Dendritic cell treated with granulocyte-macrophage colony-stimulating factor and Interleukin-4, amounts not matched to agents 40 ng/mL and 50 ng/mL, for 4 days (primary cell): ENCODE measurements at regions not wholly inside any gene's neighbourhood (a gene's known extent, or its start where the extent isn't known, plus 50 kb on each side); places are given as distances from the start of the nearest gene placed in this dataset.

Experiments used
- H3K27ac Mint-ChIP-seq: one replicate; pipeline ENCODE4 v1.8.0; 2022; ENCODE audit warnings: mild to moderate bottlenecking, mixed read lengths
- H3K27me3 Mint-ChIP-seq: one replicate; pipeline ENCODE4 v1.8.0; 2022; ENCODE audit warnings: mild to moderate bottlenecking, mixed read lengths
- H3K36me3 Mint-ChIP-seq: one replicate; pipeline ENCODE4 v1.8.0; 2022; ENCODE audit warnings: low read depth, mixed read lengths
- H3K4me1 Mint-ChIP-seq: one replicate; pipeline ENCODE4 v1.8.0; 2022; ENCODE audit warnings: low read depth, mixed read lengths
- H3K4me3 Mint-ChIP-seq: one replicate; pipeline ENCODE4 v1.8.0; 2022; ENCODE audit warnings: mild to moderate bottlenecking, moderate library complexity, mixed read lengths
- H3K9me3 Mint-ChIP-seq: one replicate; pipeline ENCODE4 v1.8.0; 2022; ENCODE audit warnings: mixed read lengths
- intact Hi-C: fragments of 100-400 bp; cut with micrococcal nuclease; formaldehyde crosslinking; loops from one replicate; pipeline ENCODE4 v1.15.0; 2022

DNA sequence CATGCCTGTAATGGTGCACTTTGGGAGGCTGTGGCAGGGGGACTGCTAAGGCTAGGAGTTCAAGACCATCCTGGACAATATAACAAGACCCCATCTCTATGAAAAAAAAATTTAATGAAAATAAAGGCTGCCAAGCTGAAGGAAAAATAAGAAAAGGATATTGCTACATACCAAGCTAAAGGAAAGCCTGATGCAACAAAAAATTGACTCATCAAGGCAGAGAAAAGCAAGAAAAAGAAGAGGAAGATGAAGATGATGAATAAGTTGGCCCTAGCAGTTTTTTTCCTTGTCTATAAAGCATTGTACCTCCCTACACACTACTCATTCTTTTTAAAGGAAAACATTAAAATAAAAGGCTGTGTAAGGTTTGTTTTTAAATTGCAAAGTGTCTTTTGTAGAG, 441.9 kb upstream of the MDFIC2 start:
- Mint-ChIP-seq H3K4me3 (no peak overlapping the region), H3K27ac (no peak overlapping the region)

GRCh38 chr3:70753572-70753971, 441.1 kb upstream of the MDFIC2 start:
- H3K27ac Mint-ChIP-seq: no peak overlapping the region

More for the DNA sequence above, 441.9 kb upstream of the MDFIC2 start:
- Mint-ChIP-seq H3K9me3 (peaks cover 12% of the 10 kb centered on the region), H3K4me1 (peaks cover 12% of the 10 kb centered on the region), H3K36me3 (no peaks in the 10 kb centered on the region), H3K27me3 (no peaks in the 10 kb centered on the region)
- intact Hi-C loops: no loop called here

GRCh38 chr3:70752051-70752450, 439.6 kb upstream of the MDFIC2 start:
- H3K9me3 Mint-ChIP-seq: peaks cover 12% of the 10 kb centered on the region
- no peaks in the 10 kb centered on the region for H3K27me3 Mint-ChIP-seq
- peaks cover 12% of the 10 kb centered on the region for H3K4me1 Mint-ChIP-seq
- H3K4me3 Mint-ChIP-seq: no peak overlapping the region
- H3K27ac Mint-ChIP-seq: no peak overlapping the region
- intact Hi-C loops: no loop called here
- H3K36me3 Mint-ChIP-seq: no peaks in the 10 kb centered on the region

More at GRCh38 chr3:70753572-70753971, 441.1 kb upstream of the MDFIC2 start:
- no peaks in the 10 kb centered on the region for H3K36me3 Mint-ChIP-seq
- peaks cover 12% of the 10 kb centered on the region for H3K4me1 Mint-ChIP-seq
- no peaks in the 10 kb centered on the region for H3K27me3 Mint-ChIP-seq
- H3K4me3 Mint-ChIP-seq: no peak overlapping the region
- peaks cover 12% of the 10 kb centered on the region for H3K9me3 Mint-ChIP-seq
- intact Hi-C loops: no loop called here

DNA sequence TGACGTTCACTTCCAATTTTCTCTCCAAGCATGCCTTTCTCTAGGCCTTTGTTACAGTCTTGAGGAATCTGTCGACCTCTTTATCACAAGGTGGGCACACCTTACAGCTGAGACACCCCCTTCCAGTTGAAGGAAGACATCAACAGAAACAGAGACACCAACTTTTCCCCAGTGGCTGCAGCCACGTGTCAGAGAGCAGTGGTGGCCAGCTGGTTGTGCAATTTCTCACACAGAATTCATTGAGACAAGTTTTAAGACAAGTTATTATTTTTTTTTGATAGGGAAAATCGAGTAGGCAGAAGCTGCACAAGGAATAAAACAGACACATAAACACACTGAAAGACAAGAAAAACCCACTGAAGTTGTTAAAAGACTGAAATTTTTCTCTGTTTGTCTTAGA, 436.7 kb upstream of the MDFIC2 start:
- intact Hi-C loops: no loop called here
- Mint-ChIP-seq H3K27me3 (no peaks in the 10 kb centered on the region), H3K9me3 (peaks cover 12% of the 10 kb centered on the region), H3K4me1 (peaks cover 8% of the 10 kb centered on the region), H3K36me3 (no peaks in the 10 kb centered on the region), H3K4me3 (no peak overlapping the region), H3K27ac (no peak overlapping the region)

DNA sequence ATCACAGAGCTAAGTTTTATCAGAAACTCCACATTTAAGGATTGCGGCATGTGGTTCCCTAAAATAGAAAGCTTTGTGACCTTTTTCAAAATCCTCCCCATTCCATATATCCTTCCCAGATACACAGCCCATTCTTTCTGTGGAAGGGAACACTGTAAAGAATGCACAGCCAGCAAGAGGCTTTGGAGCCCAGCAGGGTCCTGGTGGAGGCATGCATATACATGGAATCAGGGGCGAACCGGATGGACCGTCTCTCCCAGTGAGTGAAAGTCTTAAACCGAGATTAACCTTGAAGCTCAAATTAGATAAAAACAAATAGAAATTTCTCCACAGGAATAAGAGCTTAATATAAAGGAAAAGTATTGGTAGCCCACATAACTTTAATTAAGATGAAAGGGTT, 436.2 kb upstream of the MDFIC2 start:
- Mint-ChIP-seq H3K27me3 (no peaks in the 10 kb centered on the region), H3K9me3 (peaks cover 12% of the 10 kb centered on the region), H3K36me3 (no peaks in the 10 kb centered on the region), H3K27ac (no peak overlapping the region), H3K4me3 (no peak overlapping the region), H3K4me1 (peaks cover 2% of the 10 kb centered on the region)
- intact Hi-C loops: no loop called here

DNA sequence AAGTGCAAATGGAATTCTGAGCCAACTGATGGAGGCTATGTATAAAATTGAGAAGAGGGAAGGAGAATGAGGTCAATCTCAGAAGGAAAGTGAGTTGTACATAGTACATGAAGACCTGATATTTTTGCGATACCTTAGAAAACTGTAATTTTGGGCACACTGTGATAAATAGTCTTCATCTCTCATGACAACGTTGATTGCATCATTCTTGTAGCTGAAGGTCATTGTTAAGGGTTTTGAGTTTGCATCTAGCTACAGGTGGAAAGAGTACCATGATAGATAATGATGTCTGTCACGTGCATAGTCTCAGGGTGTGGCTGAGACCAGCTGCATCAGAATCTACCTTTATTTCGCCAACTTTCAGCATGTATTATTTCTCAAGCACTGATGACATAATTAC, 435.4 kb upstream of the MDFIC2 start:
- H3K27ac Mint-ChIP-seq: no peak overlapping the region

DNA sequence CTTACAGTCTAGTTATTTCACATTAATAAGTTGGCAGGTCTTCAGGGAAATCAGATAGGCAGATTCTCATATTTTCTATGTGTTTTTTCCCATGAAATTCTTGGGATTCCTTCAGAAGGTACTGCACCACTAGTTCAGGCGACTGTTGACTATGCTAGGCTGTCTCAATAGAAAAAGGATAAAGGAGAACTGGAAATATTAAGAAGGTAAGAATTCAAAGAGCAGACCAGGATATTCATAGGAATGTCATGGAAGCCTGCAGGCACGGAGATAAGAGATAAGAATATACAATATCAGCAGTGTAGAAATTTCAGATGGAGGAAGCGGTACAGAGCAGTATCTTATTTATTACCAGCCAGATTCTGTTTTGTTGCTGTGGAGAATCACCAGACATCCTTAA, 432.1 kb upstream of the MDFIC2 start:
- no peaks in the 10 kb centered on the region for H3K4me1 Mint-ChIP-seq
- no peak overlapping the region for H3K27ac Mint-ChIP-seq
- peaks cover 1% of the 10 kb centered on the region for H3K27me3 Mint-ChIP-seq
- no peak overlapping the region for H3K4me3 Mint-ChIP-seq
- H3K9me3 Mint-ChIP-seq: no peaks in the 10 kb centered on the region
- no peaks in the 10 kb centered on the region for H3K36me3 Mint-ChIP-seq
- intact Hi-C loops: no loop called here

More for the DNA sequence above, 435.4 kb upstream of the MDFIC2 start:
- H3K9me3 Mint-ChIP-seq: peaks cover 12% of the 10 kb centered on the region
- intact Hi-C loops: no loop called here
- no peaks in the 10 kb centered on the region for H3K36me3 Mint-ChIP-seq
- no peak overlapping the region for H3K4me3 Mint-ChIP-seq
- H3K27me3 Mint-ChIP-seq: no peaks in the 10 kb centered on the region
- no peaks in the 10 kb centered on the region for H3K4me1 Mint-ChIP-seq

- Mint-ChIP-seq H3K27me3 (peaks cover 1% of the 10 kb centered on the region), H3K4me1 (no peaks in the 10 kb centered on the region), H3K27ac (no peak overlapping the region), H3K36me3 (no peaks in the 10 kb centered on the region), H3K4me3 (no peak overlapping the region), H3K9me3 (no peaks in the 10 kb centered on the region)
- intact Hi-C loops: no loop called here
These were observed 431.3 kb upstream of the MDFIC2 start for GRCh38 chr3:70743754-70744153.

- H3K4me1 Mint-ChIP-seq: no peaks in the 10 kb centered on the region
- peaks cover 1% of the 10 kb centered on the region for H3K27me3 Mint-ChIP-seq
- intact Hi-C loops: no loop called here
- H3K36me3 Mint-ChIP-seq: no peaks in the 10 kb centered on the region
- no peak overlapping the region for H3K4me3 Mint-ChIP-seq
- no peaks in the 10 kb centered on the region for H3K9me3 Mint-ChIP-seq
- H3K27ac Mint-ChIP-seq: no peak overlapping the region
These were observed 429.6 kb upstream of the MDFIC2 start for GRCh38 chr3:70742081-70742480.

- intact Hi-C loops: no loop called here
- H3K9me3 Mint-ChIP-seq: no peaks in the 10 kb centered on the region
These were observed 428.4 kb upstream of the MDFIC2 start for GRCh38 chr3:70740872-70741271.

GRCh38 chr3:70740071-70740470, 427.6 kb upstream of the MDFIC2 start:
- intact Hi-C loops: no loop called here
- Mint-ChIP-seq H3K9me3 (no peaks in the 10 kb centered on the region), H3K36me3 (no peaks in the 10 kb centered on the region), H3K4me1 (no peaks in the 10 kb centered on the region), H3K4me3 (no peak overlapping the region), H3K27me3 (peaks cover 1% of the 10 kb centered on the region), H3K27ac (no peak overlapping the region)

More at GRCh38 chr3:70740872-70741271, 428.4 kb upstream of the MDFIC2 start:
- H3K27ac Mint-ChIP-seq: no peak overlapping the region
- no peak overlapping the region for H3K4me3 Mint-ChIP-seq
- H3K4me1 Mint-ChIP-seq: no peaks in the 10 kb centered on the region
- no peaks in the 10 kb centered on the region for H3K36me3 Mint-ChIP-seq
- H3K27me3 Mint-ChIP-seq: peaks cover 1% of the 10 kb centered on the region

DNA sequence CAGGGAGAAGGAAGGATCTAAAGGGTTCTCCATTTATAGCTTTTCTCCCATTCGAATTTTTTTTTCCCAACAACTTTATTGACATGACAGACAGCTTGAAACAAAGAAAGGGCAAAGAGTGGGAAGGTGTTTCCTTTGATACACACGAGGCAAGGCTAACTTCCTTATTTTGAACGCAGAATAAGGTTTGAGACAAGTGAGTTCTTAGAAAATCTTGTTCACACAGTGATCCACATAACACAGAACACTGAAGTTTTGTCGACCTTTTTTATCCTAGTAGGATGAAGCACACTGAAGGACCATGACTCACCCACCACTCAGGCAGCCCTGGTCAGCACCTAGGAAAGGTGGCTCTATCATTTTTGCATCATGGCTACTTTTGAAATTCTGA, 425.8 kb upstream of the MDFIC2 start:
- Mint-ChIP-seq H3K36me3 (no peaks in the 10 kb centered on the region), H3K9me3 (no peaks in the 10 kb centered on the region), H3K4me3 (no peak overlapping the region), H3K4me1 (no peaks in the 10 kb centered on the region), H3K27ac (no peak overlapping the region), H3K27me3 (peaks cover 1% of the 10 kb centered on the region)
- intact Hi-C loops: no loop called here

- Mint-ChIP-seq H3K27ac (no peak overlapping the region), H3K27me3 (peaks cover 1% of the 10 kb centered on the region), H3K36me3 (no peaks in the 10 kb centered on the region), H3K9me3 (no peaks in the 10 kb centered on the region), H3K4me1 (no peaks in the 10 kb centered on the region), H3K4me3 (no peak overlapping the region)
- intact Hi-C loops: no loop called here
These were observed 425.3 kb upstream of the MDFIC2 start for GRCh38 chr3:70737666-70738290.

DNA sequence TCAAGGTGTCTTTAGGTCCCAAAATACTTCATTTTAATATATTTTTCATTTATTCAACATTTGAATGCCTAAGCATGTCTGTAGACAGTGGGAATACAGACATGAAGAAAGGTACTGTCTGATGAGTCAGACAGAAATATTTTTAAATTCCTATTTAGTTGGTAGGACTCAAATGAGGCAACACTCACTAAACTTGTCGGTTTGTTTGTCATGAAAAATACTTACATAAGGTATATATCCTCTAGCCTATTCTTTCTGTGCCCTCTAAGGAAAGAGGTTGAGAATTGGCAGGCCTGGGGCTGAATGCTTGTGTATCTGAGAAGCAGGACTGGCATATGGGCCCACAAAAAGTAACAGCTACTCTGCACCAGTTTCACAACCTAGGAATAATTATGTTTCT, 423.6 kb upstream of the MDFIC2 start:
- Mint-ChIP-seq H3K4me1 (no peaks in the 10 kb centered on the region), H3K27ac (no peak overlapping the region), H3K4me3 (no peak overlapping the region), H3K9me3 (no peaks in the 10 kb centered on the region), H3K27me3 (no peaks in the 10 kb centered on the region), H3K36me3 (no peaks in the 10 kb centered on the region)
- intact Hi-C loops: no loop called here

- Mint-ChIP-seq H3K9me3 (no peaks in the 10 kb centered on the region), H3K27me3 (no peaks in the 10 kb centered on the region), H3K4me1 (no peaks in the 10 kb centered on the region), H3K4me3 (no peak overlapping the region), H3K27ac (no peak overlapping the region), H3K36me3 (no peaks in the 10 kb centered on the region)
- intact Hi-C loops: no loop called here
These were observed 422.3 kb upstream of the MDFIC2 start for GRCh38 chr3:70734756-70735155.
